GM13976 (cell line): ENCODE measurements at regions not wholly inside any gene's neighbourhood (a gene's known extent, or its start where the extent isn't known, plus 50 kb on each side); places are given as distances from the start of the nearest gene placed in this dataset.

Source experiments
- DNase-seq: peaks from one replicate; pipeline ENCODE4 v3.0.0; 2012; ENCODE audit warnings: low spot score
- in situ Hi-C: fragments of 300-500 bp; cut with MboI; formaldehyde crosslinking; loops from one replicate; pipeline ENCODE4 v1.12.0; 2022; ENCODE audit warnings: low sequenced_read_pairs, mixed read lengths, inconsistent platforms; ENCODE audit not compliant: unreplicated experiment
- TF ChIP-seq, protein P1 (sequence below): IDR thresholded peaks from 2 replicates; pipeline ENCODE4 v1.5.1; 2012; ENCODE audit warnings: borderline replicate concordance, mild to moderate bottlenecking; ENCODE audit not compliant: insufficient read depth; ENCODE audit errors: extremely low read depth, missing control alignments, control extremely low read depth

DNA sequence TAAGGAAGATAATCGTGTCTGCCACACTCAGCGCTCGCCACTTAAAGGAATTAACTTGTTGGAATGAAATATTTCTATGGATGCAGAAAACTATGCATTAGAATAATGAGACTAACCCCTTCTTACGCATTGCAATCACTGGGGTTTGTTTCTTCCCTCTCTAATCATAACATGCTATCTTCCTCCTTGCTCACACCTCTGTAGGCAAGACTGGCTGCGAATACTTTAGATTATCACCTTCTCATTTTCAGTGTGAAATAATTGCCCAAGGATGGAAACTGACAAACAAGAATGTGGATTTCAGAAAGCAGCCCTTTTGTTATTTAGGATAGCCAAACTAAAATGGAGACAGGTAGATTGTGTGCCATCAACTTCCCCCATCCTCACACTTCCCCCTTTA is 349.4 kb downstream of the MID1IP1 start:
- in situ Hi-C loops: no loop called here
- DNase-seq: no peak
- TF ChIP-seq, protein P1, sequence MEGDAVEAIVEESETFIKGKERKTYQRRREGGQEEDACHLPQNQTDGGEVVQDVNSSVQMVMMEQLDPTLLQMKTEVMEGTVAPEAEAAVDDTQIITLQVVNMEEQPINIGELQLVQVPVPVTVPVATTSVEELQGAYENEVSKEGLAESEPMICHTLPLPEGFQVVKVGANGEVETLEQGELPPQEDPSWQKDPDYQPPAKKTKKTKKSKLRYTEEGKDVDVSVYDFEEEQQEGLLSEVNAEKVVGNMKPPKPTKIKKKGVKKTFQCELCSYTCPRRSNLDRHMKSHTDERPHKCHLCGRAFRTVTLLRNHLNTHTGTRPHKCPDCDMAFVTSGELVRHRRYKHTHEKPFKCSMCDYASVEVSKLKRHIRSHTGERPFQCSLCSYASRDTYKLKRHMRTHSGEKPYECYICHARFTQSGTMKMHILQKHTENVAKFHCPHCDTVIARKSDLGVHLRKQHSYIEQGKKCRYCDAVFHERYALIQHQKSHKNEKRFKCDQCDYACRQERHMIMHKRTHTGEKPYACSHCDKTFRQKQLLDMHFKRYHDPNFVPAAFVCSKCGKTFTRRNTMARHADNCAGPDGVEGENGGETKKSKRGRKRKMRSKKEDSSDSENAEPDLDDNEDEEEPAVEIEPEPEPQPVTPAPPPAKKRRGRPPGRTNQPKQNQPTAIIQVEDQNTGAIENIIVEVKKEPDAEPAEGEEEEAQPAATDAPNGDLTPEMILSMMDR: no peak

DNA sequence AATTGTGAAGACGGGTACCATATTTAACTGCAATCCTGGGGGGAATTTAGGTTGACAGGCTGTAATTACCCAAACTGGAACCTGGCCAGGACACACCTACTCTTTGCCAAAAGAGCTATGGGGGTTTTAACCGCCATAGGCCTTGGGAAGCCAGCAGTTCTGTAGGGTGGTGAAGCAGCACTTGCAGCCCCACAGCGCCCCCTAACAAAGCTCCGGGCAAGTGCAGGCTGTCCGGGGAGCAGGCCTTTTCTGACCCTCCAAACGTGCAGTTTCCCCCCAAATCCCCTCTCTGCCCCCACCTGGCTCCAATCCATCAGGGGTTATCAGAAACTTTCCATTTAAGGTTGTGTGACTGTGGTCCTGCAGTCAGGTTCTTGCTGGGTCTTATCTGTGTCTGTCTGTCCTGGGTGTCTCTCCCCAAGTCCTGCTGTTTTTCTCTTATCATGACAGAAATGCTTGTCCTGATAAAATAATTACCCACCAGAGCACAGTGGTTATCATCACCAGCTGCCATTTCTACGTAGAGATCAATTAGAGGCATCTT is 350.9 kb downstream of the MID1IP1 start:
- in situ Hi-C loops: no loop called here
- TF ChIP-seq, protein P1: peak; percentile 53
- peak; percentile 42 for DNase-seq

DNA sequence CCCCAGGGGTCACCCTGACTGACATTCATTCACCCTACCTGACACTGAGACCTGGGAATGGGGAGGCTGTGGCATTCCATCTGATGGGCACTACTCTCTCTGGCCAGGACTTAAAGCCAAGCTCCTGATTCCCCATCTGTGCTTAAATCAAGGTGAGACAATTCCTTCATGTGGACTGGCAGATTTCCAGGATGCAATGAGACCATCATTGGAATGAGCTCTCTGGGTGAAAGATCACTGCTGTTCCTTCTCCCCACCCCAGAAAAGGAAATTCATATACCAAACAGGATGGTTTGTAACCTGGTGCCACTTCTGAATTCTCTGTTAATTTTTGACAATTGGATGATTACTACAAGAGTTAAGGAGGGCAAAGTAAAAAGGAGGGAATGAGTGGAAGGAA is 354.8 kb downstream of the MID1IP1 start:
- no peak for DNase-seq
- in situ Hi-C loops: no loop called here
- TF ChIP-seq, protein P1: no peak

DNA sequence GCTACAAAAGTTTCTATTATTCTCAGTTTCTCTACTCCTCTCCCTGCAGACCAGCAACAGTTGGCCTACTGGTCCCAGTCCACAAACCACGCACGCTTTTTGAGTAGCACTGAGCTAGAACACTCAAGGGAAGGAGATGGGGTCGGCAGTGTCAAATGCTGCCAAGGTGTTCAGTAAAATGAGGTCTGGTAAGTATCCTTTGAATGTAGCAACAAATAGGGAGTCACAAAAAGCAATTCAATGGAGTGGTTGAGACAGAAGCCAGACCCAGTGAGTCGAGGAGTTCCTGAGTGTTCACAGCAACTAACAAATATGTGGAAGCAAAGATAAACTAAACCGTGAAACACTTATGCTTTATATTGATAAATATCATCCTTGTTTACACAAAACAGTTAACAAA is 355.7 kb downstream of the MID1IP1 start:
- in situ Hi-C loops: no loop called here
- TF ChIP-seq, protein P1: no peak
- DNase-seq: no peak

DNA sequence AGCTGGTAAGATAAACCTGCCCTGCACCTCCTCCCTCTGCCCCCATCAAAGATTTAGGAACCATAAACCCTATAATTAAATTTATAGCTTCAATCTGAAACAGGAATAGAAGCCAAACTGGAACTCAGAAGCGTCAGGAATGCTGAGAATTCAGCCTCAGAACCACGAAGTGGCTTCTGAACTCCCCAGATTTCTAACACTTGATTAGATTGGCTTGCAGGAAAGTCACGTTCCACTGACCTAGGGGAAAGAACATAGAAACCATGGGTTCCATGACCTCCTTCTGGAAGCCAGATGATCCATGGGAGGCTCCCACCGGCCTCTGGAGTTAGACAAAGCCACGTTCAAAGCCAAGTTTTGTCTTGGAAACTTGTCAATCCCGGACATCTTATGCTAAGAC is 356.5 kb downstream of the MID1IP1 start:
- no peak for DNase-seq
- TF ChIP-seq, protein P1: no peak
- in situ Hi-C loops: no loop called here

DNA sequence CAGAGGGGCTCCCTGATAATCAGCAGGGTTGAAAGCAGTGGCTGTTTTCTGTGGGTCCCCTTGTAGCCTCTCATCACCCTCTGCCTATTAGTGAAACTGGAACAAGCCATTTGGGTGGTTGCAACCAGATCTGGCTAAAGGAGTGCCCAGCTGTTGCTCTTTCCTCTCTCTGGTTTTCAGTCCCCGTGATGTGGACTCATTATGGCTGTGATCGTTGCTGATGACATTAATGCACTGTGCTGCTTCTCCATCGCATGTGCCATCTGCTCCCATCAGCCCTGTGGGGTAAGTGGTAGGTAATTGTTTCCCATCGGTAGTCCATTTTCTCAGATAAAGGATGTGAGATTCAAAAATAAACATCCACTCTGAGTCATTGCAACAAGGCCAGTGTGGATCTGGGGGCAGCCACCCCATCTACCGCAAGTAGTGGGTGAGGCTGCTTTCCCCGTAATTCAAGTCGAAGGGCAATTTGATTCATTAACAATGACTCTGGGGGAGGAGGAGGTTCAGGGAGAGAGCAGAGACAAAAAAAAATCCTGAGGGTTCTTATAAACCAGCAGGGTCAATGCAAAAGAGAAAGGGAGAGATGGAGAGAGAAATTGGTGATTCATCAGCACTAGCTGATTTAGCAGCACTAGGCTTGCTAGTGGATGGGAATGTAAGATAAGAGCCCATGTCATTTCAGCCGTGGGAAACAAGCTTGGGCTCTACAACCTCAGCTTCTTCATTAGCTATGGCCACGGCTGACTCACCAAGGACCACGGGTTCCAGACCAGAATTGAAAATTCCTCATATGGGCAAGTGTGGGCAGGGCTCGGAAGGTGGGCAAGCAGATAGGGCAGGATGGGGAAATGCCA is 357.8 kb downstream of the MID1IP1 start:
- TF ChIP-seq, protein P1: no peak
- DNase-seq: no peak
- in situ Hi-C loops: no loop called here
